HG03565 (cell line): ENCODE measurements at regions not wholly inside any gene's neighbourhood (a gene's known extent, or its start where the extent isn't known, plus 50 kb on each side); places are given as distances from the start of the nearest gene placed in this dataset.

Source experiments
- ATAC-seq: cut with Tn5 transposase; IDR thresholded peaks from one replicate; pipeline ENCODE4 v1.9.1; 2021; ENCODE audit warnings: mild to moderate bottlenecking, moderate library complexity; ENCODE audit not compliant: unreplicated experiment

- ATAC-seq = no peak
These were observed 251.5 kb downstream of the OPA1 start for GRCh38 chr3:193844472-193844871.

- ATAC-seq = no peak
These were observed 252.1 kb downstream of the OPA1 start for GRCh38 chr3:193845144-193845543.

- no peak for ATAC-seq
These were observed 253.6 kb downstream of the OPA1 start for GRCh38 chr3:193846569-193846968.

- no peak for ATAC-seq
These were observed 254.4 kb downstream of the OPA1 start for GRCh38 chr3:193847402-193847801.

- no peak for ATAC-seq
These were observed 255.5 kb downstream of the OPA1 start for GRCh38 chr3:193848547-193848946.

GRCh38 chr3:193850084-193850619 is 257.1 kb downstream of the OPA1 start:
- ATAC-seq = no peak

GRCh38 chr3:193851428-193851847 is 258.4 kb downstream of the OPA1 start:
- ATAC-seq = no peak

- ATAC-seq = no peak
These were observed 259.1 kb downstream of the OPA1 start for GRCh38 chr3:193851941-193852674.

- ATAC-seq = no peak
These were observed 259.9 kb downstream of the OPA1 start for GRCh38 chr3:193852901-193853300.

- no peak for ATAC-seq
These were observed 260.7 kb downstream of the OPA1 start for GRCh38 chr3:193853511-193854219.

- ATAC-seq = no peak
These were observed 265.0 kb downstream of the OPA1 start for GRCh38 chr3:193857996-193858395.

- no peak for ATAC-seq
These were observed 266.2 kb downstream of the OPA1 start for GRCh38 chr3:193859195-193859594.

GRCh38 chr3:193861012-193861411 is 268.0 kb downstream of the OPA1 start:
- no peak for ATAC-seq

GRCh38 chr3:193862843-193863242 is 269.8 kb downstream of the OPA1 start:
- ATAC-seq = no peak

- ATAC-seq = no peak
These were observed 270.8 kb downstream of the OPA1 start for GRCh38 chr3:193863657-193864357.

- peak; percentile 96 for ATAC-seq
These were observed 270.6 kb upstream of the HES1 start for GRCh38 chr3:193865339-193865738.

- no peak for ATAC-seq
These were observed 270.0 kb upstream of the HES1 start for GRCh38 chr3:193865896-193866480.

- no peak for ATAC-seq
These were observed 267.4 kb upstream of the HES1 start for GRCh38 chr3:193868590-193868989.

- ATAC-seq = no peak
These were observed 266.4 kb upstream of the HES1 start for GRCh38 chr3:193869221-193870201.
